ENCODE measurements at regions not wholly inside any gene's neighbourhood (a gene's known extent, or its start where the extent isn't known, plus 50 kb on each side); places are given as distances from the start of the nearest gene placed in this dataset.

- Histone ChIP-seq H3K27ac (no peak overlapping the region), H3K4me1 (replicated peaks in 1 of 2) (no peaks in the 10 kb centered on the region), H3K4me3 (no peak overlapping the region)
- no peak for ATAC-seq (replicated peaks in 6 of 8)
- WGBS, 10 experiments = 83 to 100% (median 94%) methylated on average over 1 to 7 of the region's 10 CpGs; no CpG with 5 or more reads in 1 of the 10 experiments
- in situ Hi-C loops (cut with MboI; ENCODE audit: low pct_unique_long_range_greater_than_20kb in 2 of 9, low sequenced_read_pairs in 9 of 9, unreplicated experiment in 9 of 9) = no loop called here
These were observed 164.2 kb upstream of the SEMA6D start for GRCh38 chr15:47552978-47553608.

GRCh38 chr15:47553947-47554346 lies 163.4 kb upstream of the SEMA6D start:
- H3K4me3 ChIP-seq = no peak overlapping the region
- 80 to 100% methylated on average over 1 of the region's 1 CpG; no CpG with 5 or more reads in 8 of the 10 experiments for WGBS, 10 experiments
- no peaks in the 10 kb centered on the region for H3K4me1 ChIP-seq (replicated peaks in 1 of 2)
- no peak for ATAC-seq (replicated peaks in 6 of 8)
- in situ Hi-C loops (cut with MboI; ENCODE audit: low pct_unique_long_range_greater_than_20kb in 2 of 9, low sequenced_read_pairs in 9 of 9, unreplicated experiment in 9 of 9) = no loop called here
- H3K27ac ChIP-seq = no peak overlapping the region

GRCh38 chr15:47561102-47561501 lies 156.2 kb upstream of the SEMA6D start:
- ATAC-seq (replicated peaks in 6 of 8) = no peak
- 11 to 83% (median 50%) methylated on average over 1 of the region's 1 CpG; no CpG with 5 or more reads in 1 of the 10 experiments for WGBS, 10 experiments
- Histone ChIP-seq H3K4me1 (replicated peaks in 1 of 2) (no peaks in the 10 kb centered on the region), H3K4me3 (no peak overlapping the region), H3K27ac (no peak overlapping the region)
- in situ Hi-C loops (cut with MboI; ENCODE audit: low pct_unique_long_range_greater_than_20kb in 2 of 9, low sequenced_read_pairs in 9 of 9, unreplicated experiment in 9 of 9) = no loop called here

GRCh38 chr15:47565949-47566348 lies 151.4 kb upstream of the SEMA6D start:
- no peak overlapping the region for H3K4me3 ChIP-seq
- peak in 1 of 8 experiments; percentile 62 for ATAC-seq (replicated peaks in 6 of 8)
- H3K4me1 ChIP-seq (replicated peaks in 1 of 2) = peaks cover 6 to 7% of the 10 kb centered on the region in 2 donors
- in situ Hi-C loops (cut with MboI; ENCODE audit: low pct_unique_long_range_greater_than_20kb in 2 of 9, low sequenced_read_pairs in 9 of 9, unreplicated experiment in 9 of 9) = no loop called here
- H3K27ac ChIP-seq = no peak overlapping the region
- 40 to 100% (median 79%) methylated on average over 1 to 3 of the region's 3 CpGs; no CpG with 5 or more reads in 2 of the 10 experiments for WGBS, 10 experiments

GRCh38 chr15:47566610-47567009 lies 150.7 kb upstream of the SEMA6D start:
- whole genome bisulfite sequencing, 10 experiments = 44 to 100% (median 93%) methylated on average over 1 to 6 of the region's 6 CpGs
- in situ Hi-C loops (cut with MboI; ENCODE audit: low pct_unique_long_range_greater_than_20kb in 2 of 9, low sequenced_read_pairs in 9 of 9, unreplicated experiment in 9 of 9) = no loop called here
- Histone ChIP-seq H3K4me3 (no peak overlapping the region), H3K27ac (no peak overlapping the region), H3K4me1 (replicated peaks in 1 of 2) (peaks cover 8 to 13% of the 10 kb centered on the region in 2 donors)
- ATAC-seq (replicated peaks in 6 of 8) = no peak

GRCh38 chr15:47568030-47568429 lies 149.3 kb upstream of the SEMA6D start:
- WGBS, 10 experiments = 51 to 100% (median 88%) methylated on average over 1 to 2 of the region's 2 CpGs
- Histone ChIP-seq H3K27ac (no peak overlapping the region), H3K4me3 (no peak overlapping the region), H3K4me1 (replicated peaks in 1 of 2) (peaks cover 8 to 17% of the 10 kb centered on the region in 2 donors)
- ATAC-seq (replicated peaks in 6 of 8) = no peak
- in situ Hi-C loops (cut with MboI; ENCODE audit: low pct_unique_long_range_greater_than_20kb in 2 of 9, low sequenced_read_pairs in 9 of 9, unreplicated experiment in 9 of 9) = no loop called here

GRCh38 chr15:47570044-47570443 lies 147.3 kb upstream of the SEMA6D start:
- Histone ChIP-seq H3K27ac (no peak overlapping the region), H3K4me3 (no peak overlapping the region), H3K4me1 (replicated peaks in 1 of 2) (peaks cover 8 to 17% of the 10 kb centered on the region in 2 donors)
- 80 to 100% (median 96%) methylated on average over 1 to 4 of the region's 4 CpGs; no CpG with 5 or more reads in 2 of the 10 experiments for WGBS, 10 experiments
- ATAC-seq (replicated peaks in 6 of 8) = no peak
- in situ Hi-C loops (cut with MboI; ENCODE audit: low pct_unique_long_range_greater_than_20kb in 2 of 9, low sequenced_read_pairs in 9 of 9, unreplicated experiment in 9 of 9) = no loop called here

GRCh38 chr15:47570451-47570850 lies 146.9 kb upstream of the SEMA6D start:
- peak in 5 of 8 experiments; percentile 14 to 41 (median 35) for ATAC-seq (replicated peaks in 6 of 8)
- in situ Hi-C loops (cut with MboI; ENCODE audit: low pct_unique_long_range_greater_than_20kb in 2 of 9, low sequenced_read_pairs in 9 of 9, unreplicated experiment in 9 of 9) = no loop called here
- peak overlapping the region in 1 of 2 donors; percentile 46 for H3K27ac ChIP-seq
- no peak overlapping the region for H3K4me3 ChIP-seq
- H3K4me1 ChIP-seq (replicated peaks in 1 of 2) = peaks cover 8 to 17% of the 10 kb centered on the region in 2 donors
- WGBS, 10 experiments = 40 to 100% (median 91%) methylated on average over 2 to 3 of the region's 4 CpGs; no CpG with 5 or more reads in 6 of the 10 experiments

GRCh38 chr15:47570881-47571640 lies 146.2 kb upstream of the SEMA6D start:
- peaks cover 8 to 17% of the 10 kb centered on the region in 2 donors for H3K4me1 ChIP-seq (replicated peaks in 1 of 2)
- in situ Hi-C loops (cut with MboI; ENCODE audit: low pct_unique_long_range_greater_than_20kb in 2 of 9, low sequenced_read_pairs in 9 of 9, unreplicated experiment in 9 of 9) = no loop called here
- 50 to 100% (median 67%) methylated on average over 1 to 4 of the region's 4 CpGs for WGBS, 10 experiments
- H3K4me3 ChIP-seq = no peak overlapping the region
- ATAC-seq (replicated peaks in 6 of 8) = peak in 5 of 8 experiments; percentile 31 to 62 (median 58)
- H3K27ac ChIP-seq = peak overlapping the region in 1 of 2 donors; percentile 46

- H3K4me1 ChIP-seq (replicated peaks in 1 of 2) = peaks cover 13 to 33% of the 10 kb centered on the region in 2 donors
- H3K4me3 ChIP-seq = no peak overlapping the region
- ATAC-seq (replicated peaks in 6 of 8) = no peak
- in situ Hi-C loops (cut with MboI; ENCODE audit: low pct_unique_long_range_greater_than_20kb in 2 of 9, low sequenced_read_pairs in 9 of 9, unreplicated experiment in 9 of 9) = no loop called here
- H3K27ac ChIP-seq = no peak overlapping the region
These were observed 143.6 kb upstream of the SEMA6D start for GRCh38 chr15:47573673-47574072.

- no peak for ATAC-seq (replicated peaks in 6 of 8)
- Histone ChIP-seq H3K4me3 (no peak overlapping the region), H3K27ac (no peak overlapping the region), H3K4me1 (replicated peaks in 1 of 2) (peaks cover 5 to 19% of the 10 kb centered on the region in 2 donors)
- in situ Hi-C loops (cut with MboI; ENCODE audit: low pct_unique_long_range_greater_than_20kb in 2 of 9, low sequenced_read_pairs in 9 of 9, unreplicated experiment in 9 of 9) = no loop called here
These were observed 140.3 kb upstream of the SEMA6D start for GRCh38 chr15:47577000-47577399.

- in situ Hi-C loops (cut with MboI; ENCODE audit: low pct_unique_long_range_greater_than_20kb in 2 of 9, low sequenced_read_pairs in 9 of 9, unreplicated experiment in 9 of 9) = no loop called here
- WGBS, 10 experiments = 0 to 72% (median 37%) methylated on average over 1 to 3 of the region's 3 CpGs
- peak in 6 of 8 experiments; percentile 16 to 52 (median 33) for ATAC-seq (replicated peaks in 6 of 8)
These were observed 139.8 kb upstream of the SEMA6D start for GRCh38 chr15:47577461-47577860.

GRCh38 chr15:47582233-47582632 lies 135.1 kb upstream of the SEMA6D start:
- in situ Hi-C loops (cut with MboI; ENCODE audit: low pct_unique_long_range_greater_than_20kb in 2 of 9, low sequenced_read_pairs in 9 of 9, unreplicated experiment in 9 of 9) = no loop called here
- Histone ChIP-seq H3K4me3 (no peak overlapping the region), H3K4me1 (replicated peaks in 1 of 2) (peaks cover 8 to 14% of the 10 kb centered on the region in 2 donors), H3K27ac (no peak overlapping the region)
- ATAC-seq (replicated peaks in 6 of 8) = peak in 1 of 8 experiments; percentile 16
- WGBS, 10 experiments = 28 to 100% (median 57%) methylated on average over 1 to 4 of the region's 4 CpGs

More at GRCh38 chr15:47577461-47577860, 139.8 kb upstream of the SEMA6D start:
- Histone ChIP-seq H3K4me3 (no peak overlapping the region), H3K27ac (no peak overlapping the region), H3K4me1 (replicated peaks in 1 of 2) (peaks cover 5 to 16% of the 10 kb centered on the region in 2 donors)

Data from motor neuron (in vitro differentiated cells).